Neuronal stem cell (in vitro differentiated cells): ENCODE measurements at regions not wholly inside any gene's neighbourhood (a gene's known extent, or its start where the extent isn't known, plus 50 kb on each side); places are given as distances from the start of the nearest gene placed in this dataset.
A peak's percentile ranks its signal among the peaks of the same experiment; 100 is the strongest.

ENCODE experiments used
- DNase-seq: peaks from one replicate; pipeline ENCODE4 v3.0.0-alpha.2; 2013; ENCODE audit warnings: low spot score
- H2AFZ ChIP-seq: one replicate; pipeline ENCODE4 v1.6.1; 2013; ENCODE audit warnings: mild to moderate bottlenecking, low read length, inconsistent platforms
- H2AK5ac ChIP-seq: 2 replicates; pipeline ENCODE4 v1.6.1; 2013; ENCODE audit warnings: low read depth, mild to moderate bottlenecking, inconsistent platforms, low read length, moderate library complexity, mixed read lengths
- H2BK120ac ChIP-seq: 2 replicates; pipeline ENCODE4 v1.6.1; 2013; ENCODE audit warnings: low read depth, mild to moderate bottlenecking, inconsistent platforms, low read length, moderate library complexity, mixed read lengths
- H2BK12ac ChIP-seq: one replicate; pipeline ENCODE4 v1.6.1; 2013; ENCODE audit warnings: low read length, inconsistent platforms
- H2BK15ac ChIP-seq: 2 replicates; pipeline ENCODE4 v1.6.1; 2013; ENCODE audit warnings: mild to moderate bottlenecking, low read length, inconsistent platforms, mixed read lengths
- H2BK5ac ChIP-seq: one replicate; pipeline ENCODE4 v1.6.1; 2013; ENCODE audit warnings: inconsistent platforms, mild to moderate bottlenecking, low read length, moderate library complexity
- H3K14ac ChIP-seq: one replicate; pipeline ENCODE4 v1.6.1; 2013; ENCODE audit warnings: low read length, inconsistent platforms
- H3K18ac ChIP-seq: 2 replicates; pipeline ENCODE4 v1.6.1; 2013; ENCODE audit warnings: low read length, inconsistent platforms
- H3K23ac ChIP-seq: 2 replicates; pipeline ENCODE4 v1.6.1; 2013; ENCODE audit warnings: low read depth, mild to moderate bottlenecking, mixed read lengths, low read length, inconsistent platforms; ENCODE audit not compliant: poor library complexity
- H3K27ac ChIP-seq: replicated peaks from 3 replicates; pipeline ENCODE4 v1.5.1; 2013; ENCODE audit warnings: low read length, inconsistent platforms
- H3K27me3 ChIP-seq, 3 experiments: 2 replicates each; pipeline ENCODE4 v1.6.1; 2013; ENCODE audit warnings: low read length in 3 of 3, mild to moderate bottlenecking in 2 of 3, inconsistent platforms in 1 of 3, low read depth in 1 of 3, mixed read lengths in 1 of 3, moderate library complexity in 1 of 3; ENCODE audit not compliant: control insufficient read depth in 3 of 3, insufficient read depth in 3 of 3
- H3K36me3 ChIP-seq, 2 donors: replicated peaks in 1 of 2; 2 replicates each; pipeline ENCODE4 v1.6.1; 2013; ENCODE audit warnings: low read length in 2 of 2; ENCODE audit not compliant: control insufficient read depth in 2 of 2, insufficient read depth in 2 of 2
- H3K4ac ChIP-seq: 2 replicates; pipeline ENCODE4 v1.6.1; 2013; ENCODE audit warnings: inconsistent platforms, mild to moderate bottlenecking, low read length, moderate library complexity
- H3K4me1 ChIP-seq, 2 donors: 1 replicate in 1 of 2; 2 replicates in 1 of 2; pipeline ENCODE4 v1.6.1; 2013; ENCODE audit warnings: low read length in 2 of 2, low read depth in 1 of 2; ENCODE audit not compliant: control insufficient read depth in 2 of 2, insufficient read depth in 1 of 2
- H3K4me2 ChIP-seq: one replicate; pipeline ENCODE4 v1.6.1; 2013; ENCODE audit warnings: mild to moderate bottlenecking, low read length, inconsistent platforms; ENCODE audit not compliant: insufficient read depth, poor library complexity, severe bottlenecking
- H3K4me3 ChIP-seq, 2 donors: 2 replicates each; pipeline ENCODE4 v1.5.1; 2013; ENCODE audit warnings: low read length in 2 of 2, mild to moderate bottlenecking in 2 of 2, inconsistent platforms in 1 of 2, moderate library complexity in 1 of 2
- H3K79me1 ChIP-seq: one replicate; pipeline ENCODE4 v1.6.1; 2013; ENCODE audit warnings: low read depth, mild to moderate bottlenecking, inconsistent platforms, low read length, moderate library complexity
- H3K9ac ChIP-seq: one replicate; pipeline ENCODE4 v1.6.1; 2013; ENCODE audit warnings: mild to moderate bottlenecking, low read depth, low read length, inconsistent platforms; ENCODE audit not compliant: poor library complexity
- H3K9me3 ChIP-seq, 2 donors: replicated peaks in 1 of 2; 2 replicates each; pipeline versions ENCODE3 to v1.6.1; 2013; ENCODE audit warnings: low read length in 2 of 2, mild to moderate bottlenecking in 2 of 2, inconsistent platforms in 1 of 2, low read depth in 1 of 2, mixed read lengths in 1 of 2, moderate library complexity in 1 of 2; ENCODE audit not compliant: control insufficient read depth in 2 of 2, insufficient read depth in 1 of 2
- H4K8ac ChIP-seq: one replicate; pipeline ENCODE4 v1.6.1; 2013; ENCODE audit warnings: low read depth, mild to moderate bottlenecking, inconsistent platforms, low read length, moderate library complexity
- H4K91ac ChIP-seq: one replicate; pipeline ENCODE4 v1.6.1; 2013; ENCODE audit warnings: low read length, low read depth, mild to moderate bottlenecking, inconsistent platforms; ENCODE audit not compliant: poor library complexity
- WGBS, 2 donors: extraction: QIAGEN DNeasy Blood & Tissue Kit; methylation state at CpG; one replicate each; pipeline ENCODE4 v1.1.7; 2013; ENCODE audit warnings: missing lambda C conversion rate in 2 of 2, mixed read lengths in 1 of 2; ENCODE audit not compliant: insufficient read length in 2 of 2, insufficient replicate concordance in 1 of 2; ENCODE audit errors: extremely low coverage in 2 of 2; 5-methylcytosine and 5-hydroxymethylcytosine counted together

- H3K4me3 ChIP-seq, result no peak overlapping the region
- WGBS, 2 donors, result no CpG with 5 or more reads among the region's 10 CpGs
- peaks cover 0 to 2% of the 10 kb centered on the region in 2 donors for H3K9me3 ChIP-seq
These were observed 71.1 kb upstream of the BLCAP start for GRCh38 chr20:37598575-37599342.

GRCh38 chr20:37598100-37598543, 70.4 kb upstream of the BLCAP start:
- Histone ChIP-seq H2BK5ac (peak overlapping the region; percentile 82), H3K4me3 (peak overlapping the region; percentile 23 to 26), H3K4me2 (peak overlapping the region; percentile 21), H3K27me3 (no peaks in the 10 kb centered on the region), H3K4ac (no peak overlapping the region), H2AFZ (peak overlapping the region; percentile 93), H3K9ac (no peak overlapping the region), H3K23ac (no peak overlapping the region), H4K8ac (no peak overlapping the region), H2BK120ac (no peak overlapping the region), H3K79me1 (no peaks in the 10 kb centered on the region), H2BK15ac (no peak overlapping the region), H3K18ac (peak overlapping the region; percentile 90), H2BK12ac (no peak overlapping the region), H2AK5ac (peak overlapping the region; percentile 40), H3K36me3 (no peaks in the 10 kb centered on the region), H4K91ac (peak overlapping the region; percentile 16), H3K9me3 (peaks cover 0 to 2% of the 10 kb centered on the region in 2 donors), H3K4me1 (peaks cover 6 to 17% of the 10 kb centered on the region in 2 donors), H3K27ac (peak overlapping the region; percentile 78), H3K14ac (no peak overlapping the region)
- no CpG with 5 or more reads among the region's 24 CpGs for WGBS, 2 donors
- DNase-seq, result peak; percentile 70

More at GRCh38 chr20:37598575-37599342, 71.1 kb upstream of the BLCAP start:
- H3K14ac ChIP-seq, result no peak overlapping the region
- H2BK15ac ChIP-seq, result no peak overlapping the region
- H3K23ac ChIP-seq, result no peak overlapping the region
- peak overlapping the region; percentile 4 for H4K8ac ChIP-seq
- peak overlapping the region; percentile 84 for H3K18ac ChIP-seq
- H2AK5ac ChIP-seq, result no peak overlapping the region
- H3K9ac ChIP-seq, result no peak overlapping the region
- H2BK120ac ChIP-seq, result no peak overlapping the region
- H3K27ac ChIP-seq, result peak overlapping the region; percentile 40
- H2AFZ ChIP-seq, result peak overlapping the region; percentile 93
- peak overlapping the region; percentile 82 for H2BK5ac ChIP-seq
- H3K4ac ChIP-seq, result no peak overlapping the region
- no peaks in the 10 kb centered on the region for H3K36me3 ChIP-seq
- no peak overlapping the region for H2BK12ac ChIP-seq
- no peaks in the 10 kb centered on the region for H3K79me1 ChIP-seq
- H3K27me3 ChIP-seq, result no peaks in the 10 kb centered on the region
- no peak overlapping the region for H3K4me2 ChIP-seq
- no peak for DNase-seq
- peaks cover 6 to 17% of the 10 kb centered on the region in 2 donors for H3K4me1 ChIP-seq
- H4K91ac ChIP-seq, result no peak overlapping the region

DNA sequence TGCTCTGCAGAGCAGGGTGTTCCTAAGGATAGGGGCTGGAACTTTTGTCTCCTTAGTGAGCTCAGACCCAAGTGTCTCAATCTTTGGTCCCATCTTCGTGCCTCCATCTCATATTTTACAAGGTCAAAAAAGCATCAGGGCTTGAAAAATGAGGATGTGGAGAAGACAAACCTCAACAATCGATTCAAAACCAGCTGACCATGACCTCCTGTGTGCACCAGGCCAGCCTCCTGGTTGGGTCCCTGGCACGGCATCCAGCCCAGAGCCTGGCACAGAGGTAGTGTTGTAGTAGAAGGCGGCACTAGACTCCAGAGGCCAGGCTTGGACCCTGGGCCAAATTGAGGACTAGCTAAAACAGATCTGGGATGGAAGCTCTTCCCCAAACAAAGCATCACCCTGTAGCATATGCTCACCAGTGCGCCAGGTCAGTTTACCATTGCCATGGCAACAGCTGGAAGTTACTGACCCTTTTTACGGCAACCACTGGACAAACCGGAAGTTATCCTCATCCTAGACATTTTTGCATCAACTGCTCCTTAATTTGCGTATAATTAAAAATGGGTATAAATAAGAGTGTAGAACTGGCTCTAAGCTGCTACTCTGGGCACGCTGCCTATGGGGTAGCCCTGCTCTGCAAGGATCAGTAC, 69.3 kb upstream of the BLCAP start:
- Histone ChIP-seq H3K9ac (no peak overlapping the region), H3K4me2 (no peak overlapping the region), H3K14ac (no peak overlapping the region), H3K4me1 (peaks cover 6 to 17% of the 10 kb centered on the region in 2 donors), H3K79me1 (no peaks in the 10 kb centered on the region), H3K23ac (no peak overlapping the region), H3K4ac (peak overlapping the region; percentile 60), H2AFZ (no peak overlapping the region), H4K91ac (peak overlapping the region; percentile 67), H2BK15ac (no peak overlapping the region), H3K27me3 (no peaks in the 10 kb centered on the region), H3K36me3 (no peaks in the 10 kb centered on the region), H3K18ac (peak overlapping the region; percentile 88), H4K8ac (no peak overlapping the region), H3K9me3 (peaks cover 0 to 2% of the 10 kb centered on the region in 2 donors), H3K4me3 (no peak overlapping the region), H2BK12ac (peak overlapping the region; percentile 91), H2BK5ac (no peak overlapping the region), H2AK5ac (peak overlapping the region; percentile 60), H3K27ac (peak overlapping the region; percentile 78), H2BK120ac (no peak overlapping the region)
- WGBS, 2 donors, result no CpG with 5 or more reads among the region's 9 CpGs
- DNase-seq, result no peak

DNA sequence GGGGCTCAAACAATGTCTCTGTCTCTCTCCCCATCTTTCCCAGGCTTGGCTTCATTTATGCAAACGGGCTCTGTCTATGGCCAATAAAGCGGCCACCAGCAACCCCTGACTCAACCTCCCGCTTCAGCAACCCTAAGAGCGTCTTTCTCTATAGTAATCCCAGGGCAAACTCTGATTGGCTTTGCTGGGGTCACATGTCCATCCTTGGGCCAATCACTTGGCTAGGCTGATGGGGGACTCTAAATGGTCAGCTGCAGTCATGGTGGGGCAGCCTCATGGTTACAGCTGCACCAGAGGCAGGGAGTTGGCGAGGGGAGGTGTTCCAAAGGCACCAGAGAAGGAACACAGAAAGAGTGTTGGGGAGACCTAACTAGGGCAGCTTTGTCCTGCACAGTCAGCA, 68.5 kb upstream of the BLCAP start:
- Histone ChIP-seq H2AFZ (no peak overlapping the region), H3K23ac (no peak overlapping the region), H3K9me3 (peaks cover 0 to 2% of the 10 kb centered on the region in 2 donors), H3K4ac (no peak overlapping the region), H2BK5ac (peak overlapping the region; percentile 8), H4K8ac (no peak overlapping the region), H2BK15ac (no peak overlapping the region), H2BK12ac (no peak overlapping the region), H3K9ac (no peak overlapping the region), H2AK5ac (peak overlapping the region; percentile 2), H3K4me1 (peaks cover 6 to 19% of the 10 kb centered on the region in 2 donors), H3K27ac (no peak overlapping the region), H3K79me1 (no peaks in the 10 kb centered on the region), H3K27me3 (peaks cover 0 to 6% (median 0%) of the 10 kb centered on the region in 3 experiments), H3K4me2 (no peak overlapping the region), H3K14ac (no peak overlapping the region), H3K4me3 (no peak overlapping the region), H2BK120ac (no peak overlapping the region), H3K36me3 (no peaks in the 10 kb centered on the region), H3K18ac (peak overlapping the region; percentile 58), H4K91ac (no peak overlapping the region)
- no CpG with 5 or more reads among the region's 5 CpGs for WGBS, 2 donors
- no peak for DNase-seq
